SK-N-SH (cell line): ENCODE measurements at regions not wholly inside any gene's neighbourhood (a gene's known extent, or its start where the extent isn't known, plus 50 kb on each side); places are given as distances from the start of the nearest gene placed in this dataset.

ENCODE experiments used
- CTCF ChIA-PET: fragments of 300-600, 350-600 bp; formaldehyde crosslinking; extraction: SDS; loops from one replicate; lab custom pipeline; 2021; lab: Yijun Ruan, JAX
- POLR2A ChIA-PET: fragments of 350-600 bp; sonication (Branson Sonifier 250); formaldehyde crosslinking; extraction: SDS; loops from one replicate; lab custom pipeline; 2020; ENCODE audit warnings: antibody characterized with exemption, inconsistent platforms; lab: Yijun Ruan, JAX
- DNase-seq: peaks from one replicate; pipeline ENCODE4 v3.0.0; 2012
- H2AFZ ChIP-seq: fragments of 200-600 bp; sonication (generic); 2 replicates; pipeline ENCODE4 v1.8.1; 2016; ENCODE audit warnings: antibody characterized with exemption, mild to moderate bottlenecking, low read depth
- H3F3A ChIP-seq: fragments of 200-600 bp; sonication (generic); replicated peaks from 2 replicates; pipeline ENCODE3; 2016; ENCODE audit warnings: antibody characterized with exemption, mild to moderate bottlenecking; ENCODE audit not compliant: insufficient read depth
- H3K27ac ChIP-seq, 2 experiments: fragments of 200-500 bp in 1 of 2; fragments of 200-600 bp in 1 of 2; sonication (Bioruptor generic) in 1 of 2; sonication (generic), shearing (Covaris generic) in 1 of 2; 2 replicates each; pipeline versions ENCODE4 v1.5.1 to v1.6.1; 2014 to 2016; ENCODE audit warnings: low read depth in 2 of 2, inconsistent platforms in 1 of 2, low read length in 1 of 2, mild to moderate bottlenecking in 1 of 2, mixed read lengths in 1 of 2
- H3K27me3 ChIP-seq: fragments of 200-600 bp; sonication (generic), shearing (Covaris generic); 2 replicates; pipeline ENCODE4 v1.6.1; 2016; ENCODE audit warnings: mixed run types; ENCODE audit not compliant: insufficient read depth
- H3K36me3 ChIP-seq, 2 experiments: fragments of 200-500 bp in 1 of 2; fragments of 200-600 bp in 1 of 2; sonication (Bioruptor generic) in 1 of 2; sonication (generic) in 1 of 2; replicated peaks in 1 of 2; 2 replicates each; pipeline versions ENCODE3 to v1.5.1; 2014 to 2016; ENCODE audit warnings: low read length in 1 of 2, mild to moderate bottlenecking in 1 of 2; ENCODE audit not compliant: insufficient read depth in 2 of 2, control insufficient read depth in 1 of 2
- H3K4me1 ChIP-seq, 2 experiments: fragments of 200-500 bp in 1 of 2; fragments of 200-600 bp in 1 of 2; sonication (Bioruptor generic) in 1 of 2; sonication (generic), shearing (Covaris generic) in 1 of 2; 2 replicates each; pipeline versions ENCODE4 v1.5.1 to v1.6.1; 2014 to 2016; ENCODE audit warnings: low read depth in 1 of 2, low read length in 1 of 2, mixed run types in 1 of 2; ENCODE audit not compliant: insufficient read depth in 2 of 2, control insufficient read depth in 1 of 2
- H3K4me2 ChIP-seq: fragments of 200-600 bp; sonication (generic), shearing (Covaris generic); 2 replicates; pipeline ENCODE4 v1.6.1; 2017; ENCODE audit warnings: mixed run types
- H3K4me3 ChIP-seq, 2 experiments: fragments of 200-500 bp in 1 of 2; fragments of 200-600 bp in 1 of 2; sonication (Bioruptor generic) in 1 of 2; sonication (generic), shearing (Covaris generic) in 1 of 2; 2 replicates each; pipeline versions ENCODE4 v1.5.1 to v1.8.1; 2014 to 2016; ENCODE audit warnings: low read depth in 2 of 2, inconsistent platforms in 1 of 2, low read length in 1 of 2, mild to moderate bottlenecking in 1 of 2, mixed read lengths in 1 of 2, moderate library complexity in 1 of 2
- H3K79me2 ChIP-seq: fragments of 200-600 bp; sonication (generic); 2 replicates; pipeline ENCODE4 v1.8.1; 2017; ENCODE audit warnings: mild to moderate bottlenecking; ENCODE audit not compliant: insufficient read depth
- H3K9ac ChIP-seq: fragments of 200-600 bp; sonication (generic); 2 replicates; pipeline ENCODE4 v1.6.1; 2017; ENCODE audit warnings: mixed run types
- H3K9me2 ChIP-seq: fragments of 200-600 bp; sonication (generic); 2 replicates; pipeline ENCODE4 v1.6.1; 2017; ENCODE audit warnings: mixed run types
- H3K9me3 ChIP-seq: fragments of 200-600 bp; sonication (generic); 2 replicates; pipeline ENCODE4 v1.6.1; 2017; ENCODE audit warnings: mixed run types, mild to moderate bottlenecking, moderate library complexity
- H4K20me1 ChIP-seq: fragments of 200-600 bp; sonication (generic); 2 replicates; pipeline ENCODE4 v1.6.1; 2017; ENCODE audit warnings: mild to moderate bottlenecking, mixed run types; ENCODE audit not compliant: insufficient read depth
- CHD2 ChIP-seq: fragments of 150-350 bp; IDR thresholded peaks from 2 replicates; pipeline ENCODE4 v1.6.1; 2018; ENCODE audit warnings: low read length; ENCODE audit not compliant: partially characterized antibody
- EP300 ChIP-seq, 2 experiments: IDR thresholded peaks; 2 replicates each; pipeline versions ENCODE4 v1.4.0 to v1.6.1; 2012; ENCODE audit warnings: borderline replicate concordance in 1 of 2, low read depth in 1 of 2, low read length in 1 of 2
- FOSL2 ChIP-seq: IDR thresholded peaks from 2 replicates; pipeline ENCODE4 v1.4.0; 2012; ENCODE audit warnings: low read depth, mild to moderate bottlenecking, moderate library complexity, borderline replicate concordance
- FOXJ3 ChIP-seq: sonication (generic); formaldehyde crosslinking; IDR thresholded peaks from 2 replicates; pipeline ENCODE4 v1.5.1; 2020; ENCODE audit warnings: mild to moderate bottlenecking, missing genetic modification reagents
- FOXM1 ChIP-seq: IDR thresholded peaks from 2 replicates; pipeline ENCODE4 v1.4.0; 2012; ENCODE audit warnings: low read depth, mild to moderate bottlenecking
- GABPA ChIP-seq: IDR thresholded peaks from 2 replicates; pipeline ENCODE4 v1.4.0; 2012; ENCODE audit warnings: low read depth, mild to moderate bottlenecking
- JUND ChIP-seq: IDR thresholded peaks from 2 replicates; pipeline ENCODE4 v1.4.0; 2012
- MAX ChIP-seq: IDR thresholded peaks from 2 replicates; pipeline ENCODE4 v1.4.0; 2012; ENCODE audit warnings: low read depth
- MXI1 ChIP-seq: IDR thresholded peaks from 2 replicates; pipeline ENCODE4 v1.6.1; 2012; ENCODE audit warnings: mild to moderate bottlenecking, low read depth, low read length, improper control_type of control experiment
- PBX3 ChIP-seq: IDR thresholded peaks from 2 replicates; pipeline ENCODE4; 2012
- RAD21 ChIP-seq: IDR thresholded peaks from 2 replicates; pipeline ENCODE4 v1.6.1; 2012; ENCODE audit warnings: mild to moderate bottlenecking, low read length
- TCF12 ChIP-seq: IDR thresholded peaks from 2 replicates; pipeline ENCODE4 v1.4.0; 2012
- WGBS: methylation state at CpG from one replicate; pipeline ENCODE4 v1.1.6; 2017; ENCODE audit warnings: low lambda C conversion rate; 5-methylcytosine and 5-hydroxymethylcytosine counted together

GRCh38 chr4:138741766-138742377 is 273.7 kb upstream of the NOCT start:
- no peaks in the 10 kb centered on the region for H3K9me3 ChIP-seq
- H3K9ac ChIP-seq = no peak overlapping the region
- no peaks in the 10 kb centered on the region for H3K9me2 ChIP-seq
- no peak overlapping the region for H3K27ac ChIP-seq
- H3K4me1 ChIP-seq = no peaks in the 10 kb centered on the region
- no peak for DNase-seq
- TF ChIP-seq RAD21 (no peak), TCF12 (no peak), EP300 (IDR thresholded peaks at IDR 0.05; ENCODE audit: borderline replicate concordance in 1 of 2, low read depth in 1 of 2, low read length in 1 of 2) (no peak)
- H3K27me3 ChIP-seq = no peaks in the 10 kb centered on the region
- no peaks in the 10 kb centered on the region for H3K36me3 ChIP-seq
- WGBS = 49% methylated on average over 5 of the region's 5 CpGs
- H3F3A ChIP-seq = no peaks in the 10 kb centered on the region
- H4K20me1 ChIP-seq = no peaks in the 10 kb centered on the region
- POLR2A ChIA-PET = no interaction called here
- CTCF ChIA-PET = no interaction called here
- no peaks in the 10 kb centered on the region for H3K79me2 ChIP-seq
- H3K4me2 ChIP-seq = no peak overlapping the region
- H2AFZ ChIP-seq = no peak overlapping the region
- no peak overlapping the region for H3K4me3 ChIP-seq

GRCh38 chr4:138740816-138741745 is 274.5 kb upstream of the NOCT start:
- 67% methylated on average over 4 of the region's 4 CpGs for WGBS
- no peak overlapping the region for H2AFZ ChIP-seq
- no peak overlapping the region for H3K27ac ChIP-seq
- H3K4me2 ChIP-seq = no peak overlapping the region
- no peaks in the 10 kb centered on the region for H3K9me3 ChIP-seq
- H3K27me3 ChIP-seq = no peaks in the 10 kb centered on the region
- H4K20me1 ChIP-seq = no peaks in the 10 kb centered on the region
- no peak overlapping the region for H3K9ac ChIP-seq
- CTCF ChIA-PET = no interaction called here
- 0 out of 4 replicates have a peak, but pooled peaks cover 0 to 2% of the 10 kb centered on the region in 2 experiments for H3K4me1 ChIP-seq
- no peaks in the 10 kb centered on the region for H3K9me2 ChIP-seq
- POLR2A ChIA-PET = no interaction called here
- H3K79me2 ChIP-seq = no peaks in the 10 kb centered on the region
- H3K4me3 ChIP-seq = no peak overlapping the region
- no peak for TF ChIP-seq CHD2
- no peak for TF ChIP-seq TCF12
- TF ChIP-seq, all 33 proteins: peak for 0
- Histone ChIP-seq H3F3A (no peaks in the 10 kb centered on the region), H3K36me3 (no peaks in the 10 kb centered on the region)
- DNase-seq = no peak

- Histone ChIP-seq H3F3A (no peaks in the 10 kb centered on the region), H3K4me2 (no peak overlapping the region), H2AFZ (no peak overlapping the region), H3K79me2 (no peaks in the 10 kb centered on the region), H3K9me3 (no peaks in the 10 kb centered on the region), H3K36me3 (no peaks in the 10 kb centered on the region), H3K4me3 (no peak overlapping the region), H3K9me2 (no peaks in the 10 kb centered on the region; the same call in 1 of the 2 replicates), H3K27ac (peak overlapping the region in 1 of 2 experiments; percentile 41; a peak in 1 of 4 replicates), H4K20me1 (no peaks in the 10 kb centered on the region), H3K4me1 (0 out of 4 replicates have a peak, but pooled peaks cover 0 to 6% of the 10 kb centered on the region in 2 experiments), H3K9ac (no peak overlapping the region), H3K27me3 (no peaks in the 10 kb centered on the region)
- CTCF ChIA-PET = no interaction called here
- POLR2A ChIA-PET = no interaction called here
- peak; percentile 57 for TF ChIP-seq TCF12
- TF ChIP-seq GABPA = no peak
- peak in 1 of 2 experiments; percentile 29; a peak in 1 of 4 replicates for TF ChIP-seq EP300 (IDR thresholded peaks at IDR 0.05; ENCODE audit: borderline replicate concordance in 1 of 2, low read depth in 1 of 2, low read length in 1 of 2)
- TF ChIP-seq FOSL2 = peak; percentile 90
- no peak for TF ChIP-seq CHD2
- TF ChIP-seq JUND = peak; percentile 76
- no peak for TF ChIP-seq FOXJ3
- TF ChIP-seq MAX = no peak
- TF ChIP-seq PBX3 = peak; percentile 41; the same call in 1 of the 2 replicates
- TF ChIP-seq MXI1 = no peak
- TF ChIP-seq RAD21 = no peak
- 0 out of 2 replicates have a peak, but pooled peaks have one; percentile 41 for TF ChIP-seq FOXM1
- no peak for DNase-seq
These were observed 279.2 kb upstream of the NOCT start for GRCh38 chr4:138736362-138736761.
